ENCODE measurements at regions not wholly inside any gene's neighbourhood (a gene's known extent, or its start where the extent isn't known, plus 50 kb on each side); places are given as distances from the start of the nearest gene placed in this dataset.

DNA sequence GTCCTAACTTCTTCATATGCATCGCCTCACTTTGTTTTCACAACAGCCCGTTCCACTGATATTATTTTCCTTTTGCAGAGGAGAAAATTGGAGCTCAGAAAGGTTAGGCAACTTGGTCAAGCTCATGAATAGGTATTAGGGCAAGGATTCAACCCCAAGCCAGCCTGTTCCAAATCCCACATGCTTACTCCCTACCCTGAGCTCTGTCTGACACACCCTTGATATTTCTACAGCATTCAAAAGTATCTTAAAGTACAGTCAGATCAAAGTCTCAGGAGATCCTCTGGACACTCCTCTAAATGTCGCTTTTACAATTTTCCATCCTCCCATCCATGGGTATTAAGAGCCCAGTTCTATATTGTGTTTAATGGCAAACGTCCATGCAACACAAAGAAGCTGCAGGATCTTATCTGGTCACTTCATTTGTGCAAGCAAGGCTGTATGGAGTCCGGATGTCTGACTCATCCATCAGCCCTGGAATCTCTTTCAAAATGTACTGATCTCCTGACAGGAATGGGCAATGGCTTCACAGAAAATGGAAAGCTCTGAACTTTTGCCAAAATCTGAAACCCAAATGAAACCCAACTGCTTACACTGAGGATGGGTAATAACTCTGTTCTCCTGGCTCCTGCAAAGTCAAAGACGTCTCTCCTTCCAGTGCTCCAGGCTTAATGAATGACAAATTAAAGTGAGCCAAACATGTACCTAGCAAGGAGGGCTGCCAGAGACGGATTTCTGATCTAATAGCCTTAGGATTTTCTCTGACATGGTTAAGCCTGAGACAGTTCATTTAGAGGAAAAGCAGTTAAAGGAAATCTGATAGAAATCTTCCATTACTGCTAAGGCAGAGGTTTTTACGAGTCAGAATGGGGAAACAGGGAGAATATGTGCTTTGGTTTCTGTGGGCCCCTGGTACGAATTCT lies 230.9 kb upstream of the RORA start:
- DNase-seq = no peak

DNA sequence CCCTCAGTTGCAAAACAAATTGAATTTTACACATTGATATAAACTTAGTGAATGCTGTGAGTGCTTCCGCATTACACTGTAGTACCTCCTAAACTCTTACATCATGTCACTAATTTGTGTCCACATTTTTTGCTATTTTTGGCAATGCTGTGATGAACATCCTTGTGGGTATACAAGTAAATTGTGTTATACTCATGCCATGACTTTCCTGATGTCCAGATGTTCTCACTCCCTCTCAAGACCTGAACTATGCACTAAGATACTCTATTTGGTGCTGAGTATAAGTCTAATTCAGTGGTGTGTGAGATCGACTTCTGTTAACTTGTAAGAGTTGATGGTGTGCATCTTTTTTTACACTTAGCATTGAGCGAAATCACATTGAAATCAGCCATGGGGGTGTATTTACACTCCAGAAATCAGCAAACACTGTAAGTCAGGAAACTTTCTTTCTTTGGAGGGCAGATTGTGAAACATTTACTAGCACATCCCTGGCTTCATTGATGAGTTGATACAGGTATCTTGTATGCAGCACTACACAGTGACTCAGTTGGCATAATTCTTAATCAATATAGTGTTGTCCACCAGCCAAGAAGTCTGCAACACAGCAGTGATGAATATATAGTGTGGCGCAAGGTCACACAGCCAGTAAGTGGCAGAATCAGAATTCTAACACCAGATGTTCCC lies 228.1 kb upstream of the RORA start:
- DNase-seq = no peak

DNA sequence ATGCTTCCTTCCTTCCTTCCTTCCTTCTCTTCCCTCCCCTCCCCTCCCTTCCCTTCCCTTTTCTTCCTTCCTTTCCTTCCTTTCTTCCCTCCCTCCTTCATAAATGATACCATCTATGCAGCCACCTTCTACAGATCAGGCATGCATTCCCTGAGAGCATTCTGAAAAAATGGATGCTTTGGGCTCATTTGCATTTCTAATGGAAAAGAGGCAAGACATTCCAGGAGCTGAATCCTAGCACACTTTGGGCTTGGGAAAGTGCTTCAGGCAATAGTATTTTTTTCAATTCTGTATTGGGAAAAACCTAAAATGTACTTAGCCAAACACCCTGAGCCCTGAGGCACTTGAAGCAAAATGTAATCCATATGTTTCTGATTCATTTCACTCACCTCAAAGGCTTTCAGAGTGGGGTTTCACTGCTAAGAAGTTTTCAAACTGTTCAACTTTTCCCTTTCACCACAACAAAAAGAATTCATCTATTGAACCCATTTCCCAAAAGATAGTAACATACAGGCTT lies 220.1 kb upstream of the RORA start:
- DNase-seq = peak in 1 of 2 experiments; percentile 1

DNA sequence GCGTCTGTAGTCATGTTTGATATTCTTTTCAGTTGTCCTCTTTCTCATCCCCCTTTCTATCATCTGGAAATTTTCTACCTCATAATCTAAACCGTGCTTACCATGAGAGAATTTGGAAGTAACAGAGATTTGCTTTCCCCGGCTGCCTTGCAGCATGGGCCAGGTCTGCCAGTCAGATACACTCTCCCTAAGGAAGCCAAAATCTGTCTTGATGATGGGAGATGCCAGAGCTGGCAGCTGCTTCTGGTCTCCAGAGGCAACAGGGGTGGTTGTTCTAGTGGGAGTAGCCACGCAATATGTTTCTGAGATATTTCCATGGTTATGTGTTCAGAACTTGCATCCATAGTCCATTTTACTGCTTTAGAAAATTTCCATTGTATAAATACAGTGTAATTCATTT lies 218.9 kb upstream of the RORA start:
- DNase-seq = no peak

DNA sequence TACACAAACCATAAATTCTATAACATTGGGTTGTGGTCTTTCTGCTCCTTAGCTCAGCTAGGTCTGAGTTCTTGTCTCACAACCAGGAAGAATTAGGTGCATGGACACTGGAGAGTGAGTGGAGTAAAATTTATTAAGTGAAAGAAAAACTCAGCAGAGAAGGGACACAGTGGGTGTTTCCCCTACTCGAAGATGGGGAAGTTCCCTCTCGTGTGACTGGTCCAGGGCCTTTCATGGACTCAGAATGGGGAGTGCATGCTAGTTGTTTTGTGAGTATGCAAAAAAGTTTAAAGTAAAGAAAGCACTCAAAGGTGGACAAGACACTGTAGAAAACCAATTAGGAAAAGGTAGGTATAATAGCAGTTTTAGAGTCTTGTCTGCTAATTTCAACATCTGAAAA lies 215.5 kb upstream of the RORA start:
- DNase-seq = no peak

DNA sequence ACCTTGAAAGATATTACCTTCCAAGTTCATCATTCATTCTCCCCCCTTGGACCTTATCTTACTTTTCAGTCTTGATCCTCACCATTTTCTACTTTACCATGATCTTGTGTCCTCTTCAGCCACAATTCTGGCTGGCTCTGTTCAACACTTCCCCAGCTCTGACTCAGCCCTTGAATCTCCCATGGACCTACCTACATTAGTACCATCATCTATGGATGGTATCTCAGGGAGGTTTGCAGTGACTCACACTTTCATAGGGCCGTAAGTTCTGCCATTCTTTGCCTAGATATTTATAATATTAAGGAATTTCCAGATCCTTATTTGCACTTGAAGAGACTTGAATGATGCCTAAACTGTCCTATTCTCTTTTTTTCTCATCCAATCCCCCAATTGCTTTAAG lies 213.7 kb upstream of the RORA start:
- no peak for DNase-seq

DNA sequence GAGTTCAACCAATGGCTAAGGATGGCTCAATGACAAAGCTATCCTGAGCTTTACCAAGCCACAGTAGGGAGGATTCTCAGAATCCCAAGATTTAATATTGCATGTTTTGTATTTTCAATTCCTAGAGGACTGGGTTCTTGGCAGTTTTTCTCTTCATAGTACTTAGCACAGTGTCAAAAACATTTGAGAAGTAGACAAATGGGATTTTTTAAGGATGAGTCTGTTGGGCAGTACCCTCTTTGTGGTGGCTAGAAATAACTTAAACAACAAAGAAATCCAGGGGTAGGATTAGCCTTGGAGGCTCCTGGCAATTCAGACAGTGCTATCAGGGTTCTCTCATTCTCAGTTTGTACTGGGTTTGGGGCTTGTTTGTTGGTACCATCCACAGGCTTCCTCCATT lies 212.8 kb upstream of the RORA start:
- no peak for DNase-seq

DNA sequence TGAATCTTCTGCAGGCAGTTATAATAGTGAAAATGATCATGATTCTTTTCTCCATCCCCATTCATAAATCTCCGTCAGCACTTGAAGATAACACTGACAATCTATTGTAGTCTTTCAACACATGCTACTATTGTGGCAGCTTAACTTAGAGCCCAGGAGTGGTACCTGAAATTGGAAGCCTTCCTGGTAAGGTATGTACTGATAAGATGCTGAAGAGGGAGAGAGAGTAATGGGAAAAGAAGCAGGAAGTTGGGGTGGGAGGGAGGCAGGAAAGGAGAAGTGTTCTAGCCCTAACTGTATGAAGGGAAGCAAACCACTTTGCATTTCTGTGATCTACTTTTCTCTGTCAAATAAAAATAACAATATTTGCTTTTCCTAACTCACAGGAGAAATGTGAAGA lies 197.4 kb upstream of the RORA start:
- no peak for DNase-seq

DNA sequence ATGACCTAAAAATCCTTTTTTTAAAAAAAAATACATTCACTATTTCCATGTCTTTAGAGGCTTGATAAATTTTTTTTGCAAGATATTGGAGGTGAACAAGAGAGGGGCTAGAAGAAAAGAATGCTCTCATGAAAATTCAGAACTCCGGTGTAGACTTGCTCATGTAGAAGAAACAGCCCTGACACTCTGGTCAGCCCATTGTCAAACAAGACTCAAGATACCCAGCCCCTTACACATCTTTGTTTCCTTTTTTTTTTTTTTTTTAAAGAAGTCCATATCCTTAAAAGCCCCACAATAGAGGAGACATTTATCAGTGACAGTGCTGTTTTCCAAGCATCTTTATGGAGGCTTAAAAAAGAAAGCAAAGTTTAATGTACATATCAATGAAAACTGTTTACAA lies 196.8 kb upstream of the RORA start:
- no peak for DNase-seq

DNA sequence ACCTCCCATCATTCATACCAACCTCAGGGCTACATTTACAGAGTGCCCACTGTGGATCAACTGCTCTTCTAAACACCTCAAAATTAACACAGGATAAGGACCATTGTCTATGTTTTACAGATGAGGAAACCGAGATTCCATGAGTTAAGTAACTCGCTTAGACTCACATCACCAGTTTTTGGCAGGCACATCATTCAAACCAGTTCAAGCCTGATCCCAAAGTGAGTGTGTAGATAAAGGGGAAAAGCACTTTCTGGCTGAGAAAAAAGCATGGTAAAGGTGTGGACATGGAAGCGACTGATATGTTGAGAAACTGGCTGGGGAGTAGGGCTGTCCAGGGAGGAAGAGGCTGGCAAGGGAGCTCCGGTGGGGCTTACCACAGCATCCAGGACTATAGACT lies 193.7 kb upstream of the RORA start:
- DNase-seq = no peak

DNA sequence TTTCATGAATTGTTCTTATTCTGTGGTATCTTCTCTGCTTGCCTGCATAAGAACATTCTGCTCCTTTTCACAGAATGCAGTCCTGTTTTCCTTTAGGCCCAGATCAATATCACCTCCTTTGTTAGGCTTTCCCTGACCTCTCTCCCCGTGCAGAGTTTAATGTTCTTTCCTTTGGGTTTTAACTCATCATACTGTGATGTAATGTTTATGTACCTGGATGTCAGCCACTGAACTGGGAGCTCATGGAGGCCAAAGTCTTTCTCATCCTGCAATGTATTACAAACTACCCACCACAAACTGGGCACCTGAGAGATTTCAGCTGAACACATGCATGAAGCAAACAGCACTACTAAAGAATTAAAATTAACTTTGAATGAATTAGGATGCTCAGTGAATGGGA lies 192.8 kb upstream of the RORA start:
- DNase-seq = no peak

DNA sequence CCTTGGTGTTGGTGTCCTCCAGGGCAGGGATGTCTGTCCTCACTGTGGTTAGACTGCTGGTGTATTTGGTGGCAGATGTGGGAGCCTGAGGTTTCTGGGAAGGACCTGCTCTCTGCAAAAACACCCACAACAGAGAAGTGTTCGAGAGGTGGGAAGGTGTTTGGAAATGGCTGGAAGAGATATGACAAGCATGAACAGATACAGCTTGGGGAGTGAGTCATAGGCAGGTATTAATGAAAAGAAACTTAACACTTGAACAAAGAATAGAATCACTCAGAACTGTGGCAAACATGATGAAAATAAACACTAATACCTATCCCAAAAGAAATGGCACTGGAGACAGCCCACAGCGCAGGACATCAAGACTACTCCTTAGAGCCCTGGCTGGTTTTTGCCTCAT lies 192.4 kb upstream of the RORA start:
- no peak for DNase-seq

DNA sequence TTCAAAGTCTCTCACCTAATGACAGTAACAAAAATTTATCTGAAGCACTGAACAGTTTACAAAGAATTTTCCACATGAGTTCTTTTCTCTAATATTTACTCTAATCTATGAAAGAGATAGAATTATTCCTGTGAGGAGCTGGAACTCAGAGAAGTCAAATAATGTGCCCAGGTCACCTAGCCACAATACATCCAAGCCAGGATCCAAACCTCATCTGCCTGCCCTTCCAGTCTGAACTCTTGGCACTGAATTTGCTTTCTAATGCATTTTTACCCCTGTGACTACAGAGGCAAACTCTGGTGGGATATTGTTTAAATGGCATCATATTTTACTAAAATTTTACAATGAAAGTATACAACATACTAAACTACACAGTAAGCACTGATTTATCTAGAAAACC lies 191.4 kb upstream of the RORA start:
- no peak for DNase-seq

DNA sequence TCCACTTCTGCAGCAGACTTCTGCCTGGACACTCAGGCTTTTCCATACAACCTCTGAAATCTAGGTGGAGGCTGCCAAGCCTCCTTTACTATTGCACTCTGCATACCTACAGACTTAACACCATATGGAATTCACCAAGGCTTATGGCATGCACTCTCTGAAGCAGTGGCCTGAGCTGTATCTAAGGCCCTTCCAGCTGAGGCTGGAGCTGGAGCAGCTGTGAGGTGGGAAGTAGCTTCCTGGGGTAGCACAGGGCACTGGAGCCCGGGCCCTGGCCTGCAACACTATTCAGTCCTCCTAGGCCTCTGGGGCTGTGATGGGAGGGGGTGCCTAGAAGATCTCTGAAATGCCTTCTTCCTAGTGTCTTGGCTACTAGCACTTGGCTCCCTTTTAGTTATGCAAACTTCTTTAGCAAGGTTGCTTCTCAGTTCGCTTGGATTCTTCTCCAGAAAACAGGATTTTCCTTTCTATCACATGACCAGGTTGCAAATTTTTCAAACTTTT lies 186.6 kb upstream of the RORA start:
- no peak for DNase-seq

DNA sequence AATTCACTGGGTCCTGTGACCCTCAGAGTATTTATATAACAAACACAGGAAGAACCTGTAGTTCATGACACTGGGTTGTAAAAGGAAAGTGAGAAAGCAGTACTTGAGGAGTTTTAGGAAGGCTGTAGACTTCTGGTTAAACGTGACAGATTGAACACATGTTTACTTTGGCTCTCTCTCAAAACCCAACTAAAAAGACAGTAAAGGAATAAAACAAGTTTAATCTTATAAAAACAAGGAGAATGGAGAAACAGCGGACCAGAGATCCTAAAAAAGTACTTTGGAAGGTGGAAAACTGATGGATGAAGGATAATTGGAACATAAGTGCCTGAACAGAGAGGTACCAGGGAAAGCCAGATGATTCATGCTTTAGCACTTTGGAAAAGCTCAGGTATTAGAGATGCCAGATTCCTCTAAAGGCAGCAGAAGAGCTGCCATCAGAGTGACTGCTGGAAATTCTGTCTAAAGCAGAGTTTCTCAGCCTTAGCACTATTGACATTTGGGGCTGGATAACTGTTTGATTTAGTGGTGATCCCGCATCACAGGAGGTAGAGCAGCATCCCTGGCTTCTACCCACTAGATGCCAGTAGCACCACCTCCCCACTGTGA lies 182.9 kb upstream of the RORA start:
- no peak for DNase-seq

DNA sequence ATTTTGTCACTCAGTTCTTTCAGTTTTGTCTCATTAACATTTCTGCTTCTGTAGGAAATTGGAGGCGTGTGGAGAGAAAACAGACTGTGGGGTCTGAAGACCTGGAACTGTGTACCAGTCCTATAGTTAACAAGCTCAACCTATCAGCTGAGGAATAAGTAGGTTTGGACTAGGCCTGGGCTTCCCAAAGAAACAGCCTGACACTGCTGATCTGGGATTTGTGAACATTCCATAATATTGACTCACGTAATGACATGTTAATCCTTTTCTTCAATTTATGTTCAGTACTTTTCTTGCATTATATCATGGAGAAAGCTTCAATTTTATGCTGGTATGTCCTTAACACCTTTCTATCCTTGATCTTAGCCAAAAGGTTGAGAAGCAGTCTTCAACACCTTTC lies 181.6 kb upstream of the RORA start:
- DNase-seq = no peak

DNA sequence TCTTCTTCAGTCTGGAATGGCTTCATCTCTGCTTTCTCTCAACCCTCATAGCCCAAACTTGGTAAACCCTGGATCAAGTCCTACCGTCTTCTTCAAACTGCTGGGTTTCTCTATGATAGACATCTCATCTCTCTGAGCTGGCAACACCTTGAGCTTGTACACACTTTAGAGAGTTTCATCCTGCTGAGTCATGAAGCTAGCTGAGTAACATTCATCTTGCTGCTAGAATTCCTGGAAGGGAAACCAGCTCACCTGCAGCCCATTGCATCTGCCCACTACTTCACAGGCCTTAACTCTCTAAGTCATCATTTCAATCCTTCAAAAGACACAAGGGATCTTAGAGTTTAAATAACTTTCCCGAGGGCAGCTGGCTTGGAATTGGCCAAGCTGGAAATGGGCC lies 175.5 kb upstream of the RORA start:
- no peak for DNase-seq

DNA sequence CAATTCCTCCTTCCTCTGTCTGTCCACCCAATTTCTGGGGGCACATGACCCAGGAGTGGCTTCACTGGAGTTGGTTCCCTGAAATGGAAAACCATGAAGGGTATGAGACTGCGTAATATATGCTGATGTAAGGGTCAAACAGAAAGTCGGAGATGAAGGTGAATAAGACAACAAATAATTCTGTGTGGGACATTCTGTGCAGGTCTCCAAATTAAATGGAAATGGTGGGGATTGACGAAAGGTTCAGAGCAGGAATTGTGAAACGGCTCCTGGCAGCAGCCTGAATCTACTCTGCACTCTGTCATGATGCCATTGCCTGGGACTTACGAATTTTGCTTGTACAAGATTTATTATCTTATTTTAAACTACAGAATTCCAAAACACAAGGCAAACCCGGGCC lies 174.8 kb upstream of the RORA start:
- DNase-seq = no peak

DNA sequence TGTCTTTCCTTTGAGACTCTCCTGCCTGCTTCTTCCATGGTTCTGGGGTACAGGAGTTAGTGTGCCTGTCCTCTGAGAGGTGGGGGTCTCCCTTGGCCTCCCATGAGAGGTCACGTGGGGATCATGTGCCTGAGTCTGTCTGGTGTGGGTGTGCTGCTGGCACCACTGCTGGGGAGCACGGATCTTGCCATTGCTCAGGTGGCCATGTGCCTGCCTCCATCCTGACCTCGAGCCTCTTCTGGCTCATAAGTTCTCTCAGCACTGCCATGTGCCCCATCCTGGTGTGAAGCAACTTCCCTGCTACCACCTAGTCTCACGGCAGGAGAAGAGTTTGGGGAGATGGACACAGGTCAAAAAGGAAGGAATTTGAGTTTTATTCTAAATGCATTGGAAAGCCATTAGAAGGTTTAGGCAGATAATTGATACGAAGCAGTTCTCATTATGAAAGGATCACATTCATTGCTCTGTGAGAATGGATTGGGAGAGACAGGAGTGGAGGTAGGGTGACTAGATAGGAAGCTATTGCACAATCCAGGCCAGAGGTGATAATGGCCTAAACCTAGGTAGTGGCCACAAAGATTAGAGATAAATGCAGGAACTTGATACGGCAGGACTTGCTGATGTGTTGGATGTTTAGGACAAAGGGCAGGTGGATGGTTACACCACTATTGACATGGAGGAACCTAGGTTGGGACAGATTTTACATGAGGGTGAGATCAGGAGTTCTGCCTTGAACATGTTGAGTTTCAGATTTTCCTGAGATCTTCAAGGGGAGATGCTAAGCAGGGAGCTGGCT lies 173.0 kb upstream of the RORA start:
- no peak for DNase-seq

DNA sequence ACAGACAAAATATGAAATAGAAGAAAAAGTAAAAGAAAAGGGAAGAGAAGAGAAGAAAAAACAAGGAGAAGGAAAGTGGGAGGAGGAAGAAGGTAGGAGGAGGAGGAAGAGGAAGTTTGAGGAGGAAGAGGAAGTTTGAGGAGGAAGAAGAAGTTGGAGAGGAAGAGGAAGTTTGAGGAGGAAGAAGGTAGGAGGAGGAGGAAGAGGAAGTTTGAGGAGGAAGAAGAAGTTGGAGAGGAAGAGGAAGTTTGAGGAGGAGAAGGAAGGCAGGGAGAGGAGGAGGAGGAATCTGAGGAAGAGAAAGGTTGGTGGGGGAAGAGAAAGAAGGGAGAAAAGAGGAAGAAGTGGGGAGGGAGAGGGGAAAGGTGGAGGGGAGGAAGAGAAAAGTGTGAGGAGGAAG lies 169.2 kb upstream of the RORA start:
- no peak for DNase-seq

DNA sequence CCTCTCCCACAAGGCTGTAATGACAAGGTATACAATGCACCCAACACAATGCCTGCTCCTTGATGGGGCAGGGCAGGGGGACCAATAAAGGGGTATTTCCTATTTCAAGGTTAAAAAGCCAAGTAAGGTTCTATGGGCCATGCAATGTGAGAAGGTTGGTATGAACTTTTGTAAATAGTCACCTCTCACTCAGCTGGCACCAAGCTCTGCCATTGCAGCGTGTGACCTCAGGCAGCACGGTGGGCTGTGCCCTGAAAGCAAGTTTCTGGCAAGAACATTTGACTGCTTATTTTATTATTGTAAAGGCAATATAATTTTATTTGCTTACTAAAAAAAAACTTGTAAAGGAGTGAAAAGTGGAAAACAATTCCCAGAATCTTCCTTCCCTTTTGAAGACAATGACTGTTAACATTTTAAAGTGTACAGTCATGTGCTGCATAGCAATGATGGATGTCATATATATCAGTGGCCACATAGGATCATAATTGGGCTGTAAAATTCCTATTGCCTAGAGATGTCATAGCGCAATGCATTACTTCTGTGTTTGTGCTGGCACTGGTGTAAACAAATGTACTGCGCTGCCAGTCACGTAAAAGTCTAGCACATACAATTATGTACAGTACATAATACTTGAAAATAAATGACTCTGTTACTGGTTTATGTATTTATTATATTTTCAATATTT lies 167.3 kb upstream of the RORA start:
- DNase-seq = no peak

DNA sequence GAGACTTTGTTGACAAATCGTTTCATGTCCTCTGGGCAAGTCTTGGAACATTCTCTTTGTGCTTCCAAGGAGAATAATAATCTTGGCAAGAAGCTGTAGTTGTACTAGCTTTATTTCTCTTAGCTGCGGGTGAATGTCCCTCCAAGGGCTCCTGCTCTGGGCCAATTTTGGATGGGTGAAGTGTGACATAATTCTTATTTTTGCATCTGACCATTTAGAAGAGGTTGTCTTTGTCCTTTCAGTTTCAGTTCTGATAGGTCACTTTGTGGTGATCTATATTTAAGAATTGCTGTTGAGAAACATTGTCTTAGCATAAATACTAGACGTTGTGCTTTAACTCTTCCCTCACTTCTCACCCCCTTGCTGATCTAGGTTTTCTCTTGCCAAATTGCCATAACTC lies 164.8 kb upstream of the RORA start:
- no peak for DNase-seq
